HepG2 (cell line): ENCODE measurements at regions not wholly inside any gene's neighbourhood (a gene's known extent, or its start where the extent isn't known, plus 50 kb on each side); places are given as distances from the start of the nearest gene placed in this dataset.

ENCODE experiments used
- ATAC-seq: fragments of 200-7000 bp; cut with Tn5 transposase; 3 replicates; pipeline ENCODE4 v1.9.1; 2020; ENCODE audit warnings: mild to moderate bottlenecking, moderate library complexity
- BruUV-seq: library from RNA; stranded (reverse); fragments of 400-500 nt; replicated peaks from 2 replicates; lab custom pipeline; 2021; lab: Mats Ljungman, UMichigan
- CTCF ChIA-PET: fragments of 300-600 bp; formaldehyde crosslinking; extraction: SDS; loops from one replicate; lab custom pipeline; 2021; ENCODE audit warnings: low total read pairs, inconsistent platforms, low intra/inter-chr PET ratio; lab: Yijun Ruan, JAX
- POLR2A ChIA-PET: fragments of 350-600 bp; sonication (Branson Sonifier 250); formaldehyde crosslinking; loops from one replicate; lab custom pipeline; 2020; ENCODE audit warnings: antibody characterized with exemption, inconsistent platforms; lab: Yijun Ruan, JAX
- DNase-seq: peaks from one replicate; pipeline ENCODE4 v3.0.0-alpha.2; 2015; ENCODE audit warnings: low spot score
- FAIRE-seq: peaks from 3 replicates; lab custom pipeline; 2011; peaks lifted over from hg19 to GRCh38; lab: Jason Lieb, UNC
- H2AFZ ChIP-seq: one replicate; pipeline ENCODE4 v1.6.1; 2011; ENCODE audit warnings: low read length, inconsistent platforms
- H3K27ac ChIP-seq: fragments of 300-600 bp; 3 replicates; pipeline ENCODE4 v1.8.0; 2011; ENCODE audit warnings: mixed run types, mild to moderate bottlenecking, mixed read lengths, low read length, inconsistent platforms; ENCODE audit not compliant: insufficient read depth; ENCODE audit errors: extremely low read length
- H3K27me3 ChIP-seq, 2 experiments: fragments of 200-600 bp in 1 of 2; 2 replicates in 1 of 2; 3 replicates in 1 of 2; pipeline versions ENCODE4 v1.6.0 to v1.8.0; 2011; ENCODE audit warnings: low read length in 2 of 2, mild to moderate bottlenecking in 2 of 2, moderate library complexity in 2 of 2, inconsistent platforms in 1 of 2; ENCODE audit not compliant: insufficient read depth in 2 of 2, control insufficient read depth in 1 of 2
- H3K36me3 ChIP-seq, 2 experiments: fragments of 200-600 bp in 1 of 2; replicated peaks in 1 of 2; 2 replicates in 1 of 2; 3 replicates in 1 of 2; pipeline versions ENCODE4 v1.5.1 to v1.8.0; 2011; ENCODE audit warnings: low read length in 2 of 2, inconsistent platforms in 1 of 2; ENCODE audit not compliant: insufficient read depth in 2 of 2, control insufficient read depth in 1 of 2
- H3K4me1 ChIP-seq: 2 replicates; pipeline ENCODE4 v1.5.1; 2012; ENCODE audit warnings: low read length, inconsistent platforms; ENCODE audit not compliant: insufficient read depth
- H3K4me2 ChIP-seq: 2 replicates; pipeline ENCODE4 v1.6.0; 2011; ENCODE audit warnings: low read depth, low read length, inconsistent platforms
- H3K4me3 ChIP-seq, 3 experiments: fragments of 200-600 bp in 1 of 3; sonication (generic), shearing (Covaris generic) in 1 of 3; replicated peaks in 1 of 3; 2 replicates each; pipeline ENCODE4 v1.5.1; 2011 to 2016; ENCODE audit warnings: low read length in 3 of 3, inconsistent platforms in 2 of 3, low read depth in 2 of 3, mild to moderate bottlenecking in 2 of 3, control low read depth in 1 of 3, mixed read lengths in 1 of 3; ENCODE audit not compliant: insufficient read depth in 1 of 3
- H3K79me2 ChIP-seq: one replicate; pipeline ENCODE4 v1.6.1; 2011; ENCODE audit warnings: low read length, inconsistent platforms; ENCODE audit not compliant: insufficient read depth
- H3K9ac ChIP-seq: 2 replicates; pipeline ENCODE4 v1.6.0; 2011; ENCODE audit warnings: mild to moderate bottlenecking, low read depth, low read length, inconsistent platforms; ENCODE audit not compliant: insufficient read depth
- H3K9me3 ChIP-seq: 2 replicates; pipeline ENCODE4 v1.5.1; 2012; ENCODE audit warnings: mild to moderate bottlenecking, low read length
- H4K20me1 ChIP-seq: 2 replicates; pipeline ENCODE4 v1.6.0; 2011; ENCODE audit warnings: inconsistent platforms, mild to moderate bottlenecking, low read length, moderate library complexity; ENCODE audit not compliant: insufficient read depth
- AKAP8 ChIP-seq: sonication (generic); formaldehyde crosslinking; IDR thresholded peaks from 2 replicates; pipeline ENCODE4 v1.5.1; 2020; ENCODE audit warnings: mild to moderate bottlenecking, missing genetic modification reagents
- KDM2A ChIP-seq: sonication (generic); formaldehyde crosslinking; IDR thresholded peaks from 2 replicates; pipeline ENCODE4 v1.4.0; 2020; ENCODE audit warnings: low read depth, missing genetic modification reagents, borderline replicate concordance
- NR2C2 ChIP-seq: sonication (generic); formaldehyde crosslinking; IDR thresholded peaks from 2 replicates; pipeline ENCODE4 v1.4.0; 2020; ENCODE audit warnings: missing genetic modification reagents, mild to moderate bottlenecking, moderate library complexity, borderline replicate concordance
- RARG ChIP-seq: sonication (generic); formaldehyde crosslinking; IDR thresholded peaks from 2 replicates; pipeline ENCODE4 v1.4.0; 2020; ENCODE audit warnings: low read depth, mild to moderate bottlenecking, missing genetic modification reagents
- ZBTB3 ChIP-seq: sonication (generic); formaldehyde crosslinking; IDR thresholded peaks from 2 replicates; pipeline ENCODE4 v1.4.0; 2020; ENCODE audit warnings: low read depth, mild to moderate bottlenecking, moderate library complexity, missing genetic modification reagents, borderline replicate concordance
- ZFP36L1 ChIP-seq: sonication (generic); formaldehyde crosslinking; IDR thresholded peaks from 2 replicates; pipeline ENCODE4 v1.8.0; 2022; ENCODE audit warnings: mild to moderate bottlenecking, missing genetic modification reagents, moderate library complexity
- ZNF253 ChIP-seq: sonication (generic); formaldehyde crosslinking; IDR thresholded peaks from 2 replicates; pipeline ENCODE4 v1.8.0; 2022; ENCODE audit warnings: mild to moderate bottlenecking, missing genetic modification reagents, borderline replicate concordance
- ZNF552 ChIP-seq: sonication (generic); formaldehyde crosslinking; IDR thresholded peaks from 2 replicates; pipeline ENCODE4 v1.9.0; 2022; ENCODE audit warnings: missing genetic modification reagents, mild to moderate bottlenecking, borderline replicate concordance
- WGBS: methylation state at CpG from one replicate; pipeline ENCODE4 v1.1.6; 2017; ENCODE audit warnings: low lambda C conversion rate; 5-methylcytosine and 5-hydroxymethylcytosine counted together
- in situ Hi-C: cut with HindIII; loops from 2 replicates; pipeline ENCODE4 v1.10.0; 2017; ENCODE audit warnings: low pct_unique_long_range_greater_than_20kb; ENCODE audit not compliant: extremely low pct_ligation_motif_present
- intact Hi-C: fragments of 100-400 bp; cut with micrococcal nuclease; formaldehyde crosslinking; loops from one replicate; pipeline ENCODE4 v1.10.0; 2022; ENCODE audit not compliant: unreplicated experiment
- TF ChIP-seq, protein P1 (sequence below): fragments of 450-650 bp; IDR thresholded peaks from 2 replicates; pipeline ENCODE4 v1.6.1; 2016
- TF ChIP-seq, protein P2 (sequence below): sonication (generic); formaldehyde crosslinking; IDR thresholded peaks from 2 replicates; pipeline ENCODE4 v1.4.0; 2020; ENCODE audit warnings: mild to moderate bottlenecking, missing genetic modification reagents
- TF ChIP-seq, protein P3 (sequence below): IDR thresholded peaks from 2 replicates; pipeline ENCODE4 v1.6.1; 2016; ENCODE audit warnings: low read depth, borderline replicate concordance
- TF ChIP-seq, protein P4 (sequence below): sonication (generic); formaldehyde crosslinking; IDR thresholded peaks from 2 replicates; pipeline ENCODE4 v1.4.0; 2020; ENCODE audit warnings: missing genetic modification reagents

DNA sequence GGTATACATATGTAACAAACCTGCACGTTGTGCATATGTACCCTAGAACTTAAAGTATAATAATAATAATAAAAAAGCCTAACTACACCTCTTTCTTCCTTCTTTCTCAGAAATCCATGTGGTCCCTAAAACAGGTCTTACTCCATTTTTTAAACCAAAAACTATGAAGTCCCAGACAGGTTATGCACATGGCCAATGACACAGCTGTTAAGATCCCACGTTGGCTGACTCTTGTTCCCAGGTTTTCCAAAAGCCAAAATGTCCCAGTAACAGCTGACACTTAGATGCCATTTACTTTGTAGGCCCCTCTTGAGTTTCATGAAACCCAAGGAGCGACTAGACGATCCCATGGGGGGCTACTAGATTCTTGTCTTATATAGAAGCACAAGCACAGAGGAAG, 97.0 kb downstream of the KCNF1 start:
- no peak for TF ChIP-seq RARG (CRISPR knock-in tag)
- TF ChIP-seq, protein P1, sequence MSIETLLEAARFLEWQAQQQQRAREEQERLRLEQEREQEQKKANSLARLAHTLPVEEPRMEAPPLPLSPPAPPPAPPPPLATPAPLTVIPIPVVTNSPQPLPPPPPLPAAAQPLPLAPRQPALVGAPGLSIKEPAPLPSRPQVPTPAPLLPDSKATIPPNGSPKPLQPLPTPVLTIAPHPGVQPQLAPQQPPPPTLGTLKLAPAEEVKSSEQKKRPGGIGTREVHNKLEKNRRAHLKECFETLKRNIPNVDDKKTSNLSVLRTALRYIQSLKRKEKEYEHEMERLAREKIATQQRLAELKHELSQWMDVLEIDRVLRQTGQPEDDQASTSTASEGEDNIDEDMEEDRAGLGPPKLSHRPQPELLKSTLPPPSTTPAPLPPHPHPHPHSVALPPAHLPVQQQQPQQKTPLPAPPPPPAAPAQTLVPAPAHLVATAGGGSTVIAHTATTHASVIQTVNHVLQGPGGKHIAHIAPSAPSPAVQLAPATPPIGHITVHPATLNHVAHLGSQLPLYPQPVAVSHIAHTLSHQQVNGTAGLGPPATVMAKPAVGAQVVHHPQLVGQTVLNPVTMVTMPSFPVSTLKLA: peak; percentile 53
- Histone ChIP-seq H3K4me1 (no peaks in the 10 kb centered on the region), H3K79me2 (no peaks in the 10 kb centered on the region), H3K9me3 (peaks cover 12% of the 10 kb centered on the region), H3K4me3 (no peak overlapping the region), H4K20me1 (no peaks in the 10 kb centered on the region), H3K4me2 (no peak overlapping the region), H3K9ac (no peak overlapping the region), H3K27ac (no peak overlapping the region), H3K36me3 (no peaks in the 10 kb centered on the region), H3K27me3 (peaks cover 3 to 36% of the 10 kb centered on the region in 2 experiments; a peak in 3 of 5 replicates), H2AFZ (no peak overlapping the region)
- no TSS peak for BruUV-seq
- in situ Hi-C loops (no loop called here), intact Hi-C loops (no loop called here)
- ATAC-seq: no peak
- CTCF ChIA-PET: no interaction called here
- POLR2A ChIA-PET: no interaction called here
- no peak for FAIRE-seq
- WGBS: 2% methylated on average over 4 of the region's 4 CpGs
- DNase-seq: no peak

DNA sequence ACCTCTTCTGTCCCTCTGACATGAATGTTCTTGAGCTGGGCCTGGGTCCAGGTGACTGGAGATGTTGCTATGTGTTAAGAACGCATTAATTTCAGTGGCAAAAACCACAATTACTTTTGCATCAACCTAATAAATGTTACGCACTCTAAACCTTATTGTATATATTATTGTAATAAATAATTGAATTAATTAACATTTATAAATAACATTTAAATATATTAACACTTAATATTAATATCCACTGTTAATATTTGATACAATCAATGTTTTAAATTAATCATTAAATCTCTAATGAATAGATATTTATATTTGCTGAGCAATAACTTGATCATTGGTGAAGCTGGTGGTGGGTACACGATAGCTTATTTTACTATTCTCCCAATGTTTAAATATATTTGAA, 97.4 kb downstream of the KCNF1 start:
- Histone ChIP-seq H3K27ac (no peak overlapping the region), H3K9me3 (peaks cover 12% of the 10 kb centered on the region), H3K79me2 (no peaks in the 10 kb centered on the region), H3K36me3 (no peaks in the 10 kb centered on the region), H2AFZ (no peak overlapping the region), H3K4me3 (no peak overlapping the region), H3K9ac (no peak overlapping the region), H4K20me1 (no peaks in the 10 kb centered on the region), H3K4me2 (no peak overlapping the region), H3K27me3 (peaks cover 3 to 37% of the 10 kb centered on the region in 2 experiments; a peak in 4 of 5 replicates), H3K4me1 (no peaks in the 10 kb centered on the region)
- BruUV-seq: no TSS peak
- ATAC-seq (no peak), FAIRE-seq (no peak), DNase-seq (no peak)
- 29% methylated on average over 3 of the region's 3 CpGs for WGBS
- CTCF ChIA-PET: no interaction called here
- intact Hi-C loops (no loop called here), in situ Hi-C loops (no loop called here)
- POLR2A ChIA-PET: no interaction called here
- TF ChIP-seq, protein P2, sequence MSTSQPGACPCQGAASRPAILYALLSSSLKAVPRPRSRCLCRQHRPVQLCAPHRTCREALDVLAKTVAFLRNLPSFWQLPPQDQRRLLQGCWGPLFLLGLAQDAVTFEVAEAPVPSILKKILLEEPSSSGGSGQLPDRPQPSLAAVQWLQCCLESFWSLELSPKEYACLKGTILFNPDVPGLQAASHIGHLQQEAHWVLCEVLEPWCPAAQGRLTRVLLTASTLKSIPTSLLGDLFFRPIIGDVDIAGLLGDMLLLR: no peak
- TF ChIP-seq ZFP36L1 (no peak), ZNF552 (CRISPR knock-in tag) (no peak), ZBTB3 (CRISPR knock-in tag) (no peak), NR2C2 (CRISPR knock-in tag) (no peak), KDM2A (no peak), ZNF253 (no peak), AKAP8 (CRISPR knock-in tag) (no peak)
- TF ChIP-seq, protein P3, sequence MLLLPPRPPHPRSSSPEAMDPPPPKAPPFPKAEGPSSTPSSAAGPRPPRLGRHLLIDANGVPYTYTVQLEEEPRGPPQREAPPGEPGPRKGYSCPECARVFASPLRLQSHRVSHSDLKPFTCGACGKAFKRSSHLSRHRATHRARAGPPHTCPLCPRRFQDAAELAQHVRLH (CRISPR knock-in tag): no peak
- TF ChIP-seq, protein P4, sequence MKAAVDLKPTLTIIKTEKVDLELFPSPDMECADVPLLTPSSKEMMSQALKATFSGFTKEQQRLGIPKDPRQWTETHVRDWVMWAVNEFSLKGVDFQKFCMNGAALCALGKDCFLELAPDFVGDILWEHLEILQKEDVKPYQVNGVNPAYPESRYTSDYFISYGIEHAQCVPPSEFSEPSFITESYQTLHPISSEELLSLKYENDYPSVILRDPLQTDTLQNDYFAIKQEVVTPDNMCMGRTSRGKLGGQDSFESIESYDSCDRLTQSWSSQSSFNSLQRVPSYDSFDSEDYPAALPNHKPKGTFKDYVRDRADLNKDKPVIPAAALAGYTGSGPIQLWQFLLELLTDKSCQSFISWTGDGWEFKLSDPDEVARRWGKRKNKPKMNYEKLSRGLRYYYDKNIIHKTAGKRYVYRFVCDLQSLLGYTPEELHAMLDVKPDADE: no peak
